ENCODE measurements at regions not wholly inside any gene's neighbourhood (a gene's known extent, or its start where the extent isn't known, plus 50 kb on each side); places are given as distances from the start of the nearest gene placed in this dataset.
"Not testable (repeated sequence)": the region's sequence is repeated elsewhere in the genome, so short reads cannot be mapped to it uniquely, and the experiment has no call there.

DNA sequence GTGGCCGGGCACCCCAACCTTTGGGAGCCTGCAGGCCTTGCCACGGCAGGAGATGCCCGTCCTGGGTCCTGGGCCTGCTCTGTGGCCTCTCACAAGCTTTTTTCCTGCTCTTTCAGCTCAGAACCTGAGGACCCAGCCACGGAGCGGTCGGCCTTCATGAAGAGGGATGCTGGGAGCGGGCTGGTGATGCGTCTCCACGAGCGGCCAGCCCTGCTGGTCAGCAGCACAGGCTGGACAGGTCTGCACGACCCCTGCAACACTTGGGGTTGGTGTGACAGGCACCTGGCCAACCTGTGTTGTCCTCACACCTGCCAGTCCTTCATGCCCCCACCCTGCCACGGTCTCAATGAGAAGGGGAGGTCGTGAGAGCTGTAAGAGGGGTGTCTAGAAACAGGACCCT lies 170.0 kb downstream of the ADRA2C start:
- no peak for ATAC-seq

GRCh38 chr4:3937849-3938562 lies 171.8 kb downstream of the ADRA2C start:
- ATAC-seq = not testable (repeated sequence)

DNA sequence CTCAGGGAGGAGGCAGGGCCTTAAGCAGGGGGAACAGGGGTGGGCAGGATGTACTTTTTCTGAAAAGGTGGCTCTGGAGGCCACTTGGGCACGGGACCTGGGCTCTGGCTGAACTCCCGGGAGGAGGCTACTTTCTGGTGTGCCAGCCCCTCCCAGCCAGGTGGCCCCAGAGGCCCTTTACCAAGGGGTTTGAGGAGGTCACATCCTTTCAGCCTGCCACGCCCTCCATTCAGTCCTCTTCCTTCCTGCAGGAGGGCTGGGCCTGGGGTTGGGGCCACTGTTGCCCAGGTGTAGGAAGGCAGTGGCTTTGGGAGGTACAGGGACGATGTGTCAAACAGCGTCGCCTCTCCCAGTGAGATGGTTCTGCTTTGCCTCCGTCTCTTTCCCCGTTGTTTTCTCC lies 172.5 kb downstream of the ADRA2C start:
- ATAC-seq = not testable (repeated sequence)

DNA sequence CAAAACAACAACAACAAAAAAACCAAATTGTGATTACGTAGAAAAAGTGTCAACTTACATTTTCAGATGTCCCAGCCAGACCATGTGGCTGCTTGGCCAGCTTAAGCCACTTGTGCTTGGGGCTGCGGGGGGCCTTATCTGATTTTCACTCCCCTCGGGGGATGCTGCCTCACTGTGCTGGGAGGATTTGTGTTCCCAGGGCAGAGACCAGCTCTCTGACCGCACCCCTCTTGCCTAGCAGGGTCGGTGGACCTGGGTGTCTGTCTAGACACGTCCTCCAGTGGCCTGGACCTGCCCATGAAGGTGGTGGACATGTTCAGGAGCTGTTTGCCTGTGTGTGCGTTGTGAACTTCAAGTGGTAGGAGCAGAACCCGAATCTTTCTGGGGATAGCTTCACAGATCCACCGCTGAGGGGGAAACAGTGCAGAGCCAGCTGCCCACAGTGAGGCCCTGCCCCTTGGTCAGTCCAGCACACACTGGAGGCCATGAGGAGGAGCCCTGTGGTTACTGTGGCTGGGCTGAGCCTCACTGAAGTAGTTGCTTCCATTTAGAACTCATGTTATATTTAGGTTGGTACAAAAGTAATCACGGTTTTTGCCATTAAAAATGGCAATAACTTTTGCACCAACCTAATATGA lies 173.9 kb downstream of the ADRA2C start:
- not testable (repeated sequence) for ATAC-seq

DNA sequence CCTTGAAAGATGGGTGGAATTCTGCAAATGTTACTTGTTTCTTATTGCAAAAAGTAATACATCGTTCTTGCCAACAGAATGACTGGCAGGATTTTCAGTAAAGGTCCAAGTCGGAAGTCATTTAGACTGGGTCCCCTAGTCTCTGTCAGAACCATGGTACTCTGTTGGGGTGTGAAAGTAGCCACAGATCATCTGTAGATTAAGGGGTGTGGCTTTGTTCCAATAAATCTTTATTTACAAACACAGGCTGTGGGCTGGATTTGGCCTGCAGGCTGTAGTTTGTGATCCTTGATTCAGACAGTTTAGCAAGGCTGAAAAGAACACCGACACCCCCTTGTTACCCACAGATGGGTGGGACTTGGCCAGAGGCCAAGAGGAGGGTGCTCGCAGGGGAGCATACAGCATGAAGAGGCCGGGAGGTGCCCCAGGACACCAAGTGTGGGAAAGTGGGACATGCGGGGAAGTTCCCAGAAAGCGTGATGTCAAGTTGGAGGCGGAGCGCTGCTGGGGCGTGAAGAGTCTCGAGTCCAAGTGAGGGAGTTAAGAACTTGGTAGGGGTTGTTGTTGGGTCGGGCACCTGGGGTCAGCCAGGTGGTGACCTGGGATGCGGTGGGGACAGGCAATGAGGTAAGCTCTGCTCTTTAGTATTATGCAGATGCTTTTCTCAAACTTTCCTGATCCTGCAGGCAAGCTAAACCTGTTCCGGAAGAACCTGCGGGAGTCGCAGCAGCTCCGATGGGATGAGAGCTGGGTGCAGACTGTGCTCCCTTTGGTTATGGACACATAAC lies 175.7 kb downstream of the ADRA2C start:
- not testable (repeated sequence) for ATAC-seq

DNA sequence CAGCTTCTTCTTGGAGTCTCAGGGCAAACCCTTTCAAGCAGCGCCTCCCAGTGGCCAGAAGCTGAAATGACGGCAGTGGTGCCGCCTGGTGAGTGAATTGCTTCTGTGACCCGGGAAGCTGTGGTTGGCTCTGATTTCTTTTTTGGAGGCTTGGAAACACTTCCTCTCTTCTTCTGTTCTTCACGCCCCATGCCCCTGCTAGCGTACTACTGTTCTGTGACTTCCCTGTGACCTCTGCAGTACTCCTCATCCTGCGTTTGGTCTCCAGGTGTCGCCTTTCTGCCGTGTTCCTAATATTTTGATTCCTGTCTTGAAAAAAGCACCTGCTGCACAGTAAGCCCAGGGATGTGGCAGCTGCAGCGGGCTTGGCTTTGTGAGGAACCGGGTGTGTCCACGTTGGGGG lies 176.4 kb downstream of the ADRA2C start:
- not testable (repeated sequence) for ATAC-seq

DNA sequence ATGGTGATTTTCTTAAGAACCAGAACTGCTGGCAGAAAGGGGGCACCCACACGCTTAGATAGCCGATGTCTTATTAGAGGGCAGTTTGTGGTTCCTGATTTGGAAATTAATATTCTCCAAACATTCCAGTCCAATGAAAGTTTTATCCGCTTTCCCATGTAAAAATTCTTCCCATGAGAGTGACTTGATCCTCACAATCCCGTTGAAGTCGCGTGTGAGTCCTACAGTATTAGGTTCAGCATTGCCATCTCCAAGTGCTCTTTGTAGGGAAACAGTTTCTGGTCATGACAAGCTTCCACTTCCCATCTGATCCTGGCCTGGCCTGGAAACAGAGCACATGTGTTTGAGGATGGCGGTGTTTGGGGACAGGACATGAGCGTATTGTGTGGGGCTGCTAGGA lies 176.9 kb downstream of the ADRA2C start:
- not testable (repeated sequence) for ATAC-seq

DNA sequence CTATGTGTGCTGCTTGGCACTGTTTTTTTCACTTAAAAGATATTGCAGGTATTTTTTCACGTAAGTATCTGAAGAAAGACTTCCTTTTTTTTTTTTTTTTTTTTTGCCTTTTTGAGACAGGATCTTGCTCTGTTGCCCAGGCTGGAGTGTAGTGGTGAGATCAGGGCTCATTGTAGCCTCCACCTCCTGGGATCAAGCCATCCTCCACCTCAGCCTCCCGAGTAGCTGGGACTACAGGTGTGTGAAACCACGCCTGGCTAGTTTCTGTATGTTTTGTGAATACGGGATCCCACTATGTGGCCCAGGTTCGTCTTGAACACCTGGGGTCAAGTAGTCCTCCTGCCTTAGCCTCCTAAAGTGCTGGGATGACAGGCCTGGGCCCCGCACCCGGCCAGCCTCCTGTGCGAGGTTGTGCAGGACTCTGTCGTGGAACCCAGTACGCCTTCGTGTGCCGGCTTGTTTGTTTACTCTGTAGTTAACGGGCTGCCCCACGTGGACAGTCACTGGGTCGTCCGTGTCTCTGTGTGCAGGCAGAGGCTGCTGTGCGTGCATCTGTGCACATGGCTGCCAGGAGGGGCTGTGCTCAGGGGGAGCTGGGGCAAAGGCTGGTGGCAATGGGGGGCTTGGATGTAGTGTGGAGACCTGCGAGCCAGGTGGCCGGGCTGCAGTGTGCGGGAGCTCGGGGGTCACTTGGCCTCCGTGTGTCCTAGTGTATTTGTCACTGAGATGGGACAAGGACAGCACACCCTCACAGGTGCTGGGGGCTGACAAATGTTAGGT lies 179.5 kb downstream of the ADRA2C start:
- ATAC-seq = no peak

DNA sequence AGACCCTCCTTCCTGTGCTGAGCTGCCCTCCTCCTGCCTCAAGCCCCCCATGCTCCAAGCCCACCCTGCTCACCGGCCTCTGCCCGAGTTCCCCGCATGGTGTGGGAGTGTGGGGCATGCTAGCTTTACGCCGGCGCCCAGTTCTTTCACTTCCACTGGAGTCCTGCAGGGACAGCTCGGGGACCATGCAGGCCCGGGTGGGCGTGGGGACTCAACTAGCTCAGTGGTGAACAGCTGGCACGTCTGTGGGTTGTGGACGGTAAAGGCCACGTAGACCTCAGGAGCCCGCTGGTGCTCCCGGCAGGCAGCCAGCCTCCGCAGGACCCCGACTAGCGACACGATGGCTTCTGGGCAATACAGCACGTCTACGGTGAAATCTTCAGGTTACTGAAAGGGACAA lies 180.4 kb downstream of the ADRA2C start:
- not testable (repeated sequence) for ATAC-seq

GRCh38 chr4:3947761-3948160 lies 181.6 kb downstream of the ADRA2C start:
- not testable (repeated sequence) for ATAC-seq

GRCh38 chr4:3948210-3948609 lies 182.0 kb downstream of the ADRA2C start:
- ATAC-seq = not testable (repeated sequence)

- not testable (repeated sequence) for ATAC-seq
Observed at GRCh38 chr4:3949916-3950315, 183.7 kb downstream of the ADRA2C start.

DNA sequence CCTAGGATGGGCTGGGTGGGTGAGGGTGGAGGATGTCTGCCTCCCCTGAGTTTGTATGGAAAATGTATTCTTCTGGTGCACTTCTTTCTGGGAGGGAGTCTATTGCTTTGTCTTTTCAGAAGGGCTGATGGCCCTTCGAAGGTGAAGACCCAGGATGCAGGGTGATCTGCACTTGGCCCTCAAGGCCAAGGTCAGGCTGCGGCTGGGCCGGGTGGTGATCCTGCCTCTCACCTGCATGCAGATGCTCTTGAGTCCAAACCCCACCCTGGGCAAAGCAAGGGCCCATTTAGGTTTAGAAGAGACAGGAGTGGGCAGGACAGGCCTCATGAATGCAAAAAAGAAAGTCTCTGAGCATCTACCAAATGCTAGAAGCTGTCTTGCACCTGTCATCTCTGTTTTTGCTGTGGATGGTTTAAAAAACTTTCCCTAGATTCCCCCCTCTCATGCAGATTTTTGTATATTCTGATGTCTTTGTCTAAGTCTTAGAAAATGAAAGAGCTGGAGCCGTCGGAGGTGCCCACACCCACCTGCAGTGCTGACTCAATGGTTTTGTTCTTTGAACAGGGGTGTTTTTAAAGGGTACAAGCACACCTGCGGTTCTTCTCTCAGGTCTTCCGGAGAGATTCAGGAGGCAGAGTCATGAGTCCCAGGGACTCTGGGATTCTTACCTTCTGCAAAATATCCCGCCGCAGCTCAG lies 186.4 kb downstream of the ADRA2C start:
- not testable (repeated sequence) for ATAC-seq

DNA sequence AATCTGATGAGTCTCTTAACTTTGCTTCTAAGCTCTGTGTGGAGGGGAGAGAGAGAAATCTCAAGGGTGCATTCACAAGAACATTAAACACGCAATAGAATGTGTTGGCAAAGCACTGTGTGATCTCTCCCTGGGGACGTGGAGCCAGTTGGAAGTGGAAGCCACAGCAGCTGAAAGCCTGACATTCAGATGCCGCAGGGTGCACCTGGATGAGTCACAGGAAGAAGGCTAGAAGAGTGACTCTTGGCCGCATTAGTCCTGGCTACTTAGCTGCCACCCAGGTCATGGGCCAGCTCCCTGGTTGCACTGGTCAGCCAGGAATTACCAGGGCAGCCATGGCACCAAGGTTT lies 186.9 kb downstream of the ADRA2C start:
- ATAC-seq = not testable (repeated sequence)

GRCh38 chr4:3954540-3955320 lies 188.5 kb downstream of the ADRA2C start:
- peak in 1 of 2 donors; percentile 0 for ATAC-seq

DNA sequence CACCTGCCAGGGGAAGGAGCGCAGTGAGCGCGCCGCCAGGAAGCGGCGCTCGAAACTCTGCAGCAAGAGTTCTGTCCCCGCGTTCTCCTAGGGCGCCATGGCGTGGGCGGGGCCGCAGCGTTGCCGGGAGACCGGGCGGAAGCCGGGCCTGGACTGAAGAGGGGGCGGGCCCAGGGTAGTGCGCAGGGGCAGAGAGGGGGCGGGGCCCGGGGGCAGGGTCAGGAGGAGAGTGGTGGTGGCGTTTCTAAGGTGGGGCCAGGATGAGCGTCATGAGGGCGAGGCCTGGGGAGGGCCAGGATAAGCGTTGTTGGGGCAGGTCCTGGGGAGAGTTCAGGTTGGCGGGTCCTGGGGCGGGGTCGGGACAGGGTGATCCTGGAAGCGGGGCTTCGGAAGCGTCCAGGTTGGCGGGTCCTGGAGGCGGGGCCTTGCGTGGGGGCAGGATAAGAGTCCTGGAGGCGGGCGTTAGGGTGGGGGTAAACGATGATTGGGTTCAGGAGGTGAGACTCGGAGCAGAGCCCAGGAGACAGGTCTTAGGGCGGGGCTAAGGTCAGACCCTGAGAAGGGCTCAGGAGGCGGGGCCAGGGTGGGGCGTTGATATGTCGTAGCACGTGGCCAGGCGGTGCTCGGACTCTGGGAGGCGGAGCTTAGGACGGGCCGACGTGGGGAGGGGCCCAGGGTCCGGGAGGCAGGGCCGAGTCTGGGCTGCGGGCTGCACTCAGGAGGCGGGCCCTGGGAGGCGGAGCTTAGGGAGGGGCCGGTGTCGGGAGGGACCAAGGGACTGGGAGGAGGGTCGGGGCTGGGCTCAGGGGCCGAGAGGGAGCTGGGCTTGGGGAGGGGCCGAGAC lies 189.4 kb downstream of the ADRA2C start:
- peak; percentile 99 for ATAC-seq

GRCh38 chr4:3956165-3956867 lies 190.1 kb downstream of the ADRA2C start:
- ATAC-seq = not testable (repeated sequence)

DNA sequence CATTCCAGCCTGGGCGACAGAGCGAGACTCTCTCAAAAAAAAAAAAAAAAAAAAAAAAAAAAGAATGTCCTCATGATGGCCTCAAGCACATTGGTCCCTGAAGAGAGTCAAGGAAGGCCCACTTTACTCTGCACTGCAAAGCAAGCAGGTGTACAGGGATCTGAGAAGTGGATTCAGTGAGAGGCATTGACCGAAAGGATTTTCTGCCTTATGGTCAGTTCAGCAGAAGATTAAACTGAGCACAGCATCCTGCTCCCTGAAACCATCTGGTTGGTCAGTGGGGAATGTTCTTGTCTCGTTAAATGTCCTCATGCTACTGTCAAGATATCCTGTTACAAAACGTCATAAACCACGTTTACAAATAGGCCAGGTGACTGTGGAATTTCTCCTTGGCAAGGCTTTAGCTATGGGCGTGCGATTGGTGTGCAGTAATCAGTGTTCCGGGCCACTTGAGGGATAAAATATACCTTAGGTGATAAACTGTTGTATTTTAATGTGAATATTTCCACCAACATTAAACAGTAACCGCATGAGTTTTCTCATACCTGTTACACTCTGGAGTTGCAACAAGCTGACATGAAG lies 195.0 kb downstream of the ADRA2C start:
- ATAC-seq = not testable (repeated sequence)

DNA sequence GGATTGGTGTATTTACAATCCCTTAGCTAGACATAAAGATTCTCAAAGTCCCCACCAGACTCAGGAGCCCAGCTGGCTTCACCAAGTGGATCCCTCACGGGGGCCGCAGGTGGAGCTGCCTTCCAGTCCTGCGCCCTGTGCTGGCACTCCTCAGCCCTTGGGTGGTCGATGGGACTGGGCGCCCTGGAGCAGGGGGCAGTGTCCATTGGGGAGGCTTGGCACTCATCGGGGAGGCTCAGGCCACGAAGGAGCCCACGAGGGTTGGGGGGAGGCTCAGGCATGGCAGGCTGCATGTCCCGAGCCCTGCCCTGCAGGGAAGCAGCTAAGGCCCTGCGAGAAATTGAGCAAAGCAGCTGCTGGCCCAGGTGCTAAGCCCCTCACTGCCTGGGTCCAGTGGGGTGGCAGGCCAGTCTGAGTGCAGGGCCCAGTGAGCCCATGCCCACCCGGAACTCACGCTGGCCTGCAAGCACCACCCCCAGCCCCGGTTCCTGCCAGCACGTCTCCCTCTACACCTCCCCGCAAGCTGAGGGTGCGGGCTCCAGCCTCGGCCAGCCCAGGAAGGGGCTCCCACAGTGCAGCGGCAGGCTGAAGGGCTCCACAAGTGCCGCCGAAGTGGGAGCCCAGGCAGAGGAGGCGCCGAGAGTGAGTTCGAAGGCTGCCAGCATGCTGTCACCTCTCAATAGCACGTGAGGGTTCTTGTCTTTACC lies 198.5 kb downstream of the ADRA2C start:
- not testable (repeated sequence) for ATAC-seq
